HAP-1 (cell line): ENCODE measurements at regions not wholly inside any gene's neighbourhood (a gene's known extent, or its start where the extent isn't known, plus 50 kb on each side); places are given as distances from the start of the nearest gene placed in this dataset.
"Not testable (repeated sequence)": the region's sequence is repeated elsewhere in the genome, so short reads cannot be mapped to it uniquely, and the experiment has no call there.

ENCODE experiments used
- DNase-seq, 2 experiments: peaks; one replicate each; pipeline ENCODE4 v3.0.0-alpha.2; 2016 to 2020; ENCODE audit warnings: low spot score in 2 of 2
- H3K27me3 ChIP-seq: fragments of 250-450 bp; sonication (Bioruptor Pico); 2 replicates; pipeline ENCODE4 v1.5.1; 2020; ENCODE audit warnings: low read depth, mild to moderate bottlenecking, moderate library complexity
- H3K36me3 ChIP-seq: fragments of 250-450 bp; sonication (Bioruptor Pico); replicated peaks from 2 replicates; pipeline ENCODE4 v1.5.1; 2020; ENCODE audit warnings: mild to moderate bottlenecking
- H3K4me1 ChIP-seq: fragments of 250-450 bp; sonication (Bioruptor Pico); 2 replicates; pipeline ENCODE4 v1.5.1; 2020; ENCODE audit warnings: mild to moderate bottlenecking
- H3K4me3 ChIP-seq: fragments of 250-450 bp; sonication (Bioruptor Pico); 2 replicates; pipeline ENCODE4 v1.5.1; 2020; ENCODE audit warnings: mild to moderate bottlenecking, moderate library complexity
- H3K9me3 ChIP-seq: fragments of 250-450 bp; sonication (Bioruptor Pico); 2 replicates; pipeline ENCODE4 v1.5.1; 2020; ENCODE audit warnings: mild to moderate bottlenecking, moderate library complexity
- in situ Hi-C: fragments of 300-500 bp; cut with MboI; formaldehyde crosslinking; loops from 3 replicates; pipeline ENCODE4 v1.14.3; 2020; ENCODE audit warnings: low sequenced_read_pairs, inconsistent platforms, mixed read lengths

GRCh38 chr4:123666486-123666885 lies 269.9 kb downstream of the SPRY1 start:
- no peaks in the 10 kb centered on the region for H3K36me3 ChIP-seq
- H3K27me3 ChIP-seq: no peaks in the 10 kb centered on the region
- H3K4me3 ChIP-seq: no peak overlapping the region
- in situ Hi-C loops: loop anchor here (25.0 kb wide), 1 partner anchor 279 kb away; the partner anchor contains the start of gene SPRY1
- H3K4me1 ChIP-seq: no peaks in the 10 kb centered on the region
- H3K9me3 ChIP-seq: no peaks in the 10 kb centered on the region
- DNase-seq: no peak

- no peaks in the 10 kb centered on the region for H3K27me3 ChIP-seq
- no peak for DNase-seq
- H3K36me3 ChIP-seq: no peaks in the 10 kb centered on the region
- H3K9me3 ChIP-seq: no peaks in the 10 kb centered on the region
- in situ Hi-C loops: loop anchor here (25.0 kb wide), 1 partner anchor 280 kb away; the partner anchor contains the start of gene SPRY1
- H3K4me3 ChIP-seq: no peak overlapping the region
- no peaks in the 10 kb centered on the region for H3K4me1 ChIP-seq
Measured at GRCh38 chr4:123667496-123667895, 270.9 kb downstream of the SPRY1 start.

DNA sequence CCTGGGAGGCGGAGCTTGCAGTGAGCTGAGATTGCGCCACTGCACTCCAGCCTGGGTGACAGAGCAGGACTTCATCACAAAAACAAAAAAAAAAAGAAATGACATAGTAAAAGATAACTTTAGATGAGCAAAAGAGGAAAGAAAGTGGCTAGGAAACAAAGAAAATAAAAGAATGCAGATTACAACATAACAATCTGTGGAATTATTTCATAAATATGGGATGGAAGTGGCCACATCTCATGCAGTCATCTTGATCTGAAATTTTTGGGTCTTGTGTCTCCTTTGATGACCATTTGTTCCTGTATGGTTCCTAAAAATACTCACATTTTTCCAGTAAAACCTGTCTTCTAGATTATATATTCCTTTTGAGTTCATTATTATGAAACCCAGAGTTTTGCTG lies 271.4 kb downstream of the SPRY1 start:
- Histone ChIP-seq H3K4me1 (no peaks in the 10 kb centered on the region), H3K4me3 (no peak overlapping the region), H3K27me3 (no peaks in the 10 kb centered on the region), H3K36me3 (no peaks in the 10 kb centered on the region), H3K9me3 (no peaks in the 10 kb centered on the region)
- in situ Hi-C loops: loop anchor here (25.0 kb wide), 1 partner anchor 281 kb away; the partner anchor contains the start of gene SPRY1
- DNase-seq: no peak

- no peak overlapping the region for H3K4me3 ChIP-seq
- H3K27me3 ChIP-seq: no peaks in the 10 kb centered on the region
- no peaks in the 10 kb centered on the region for H3K36me3 ChIP-seq
- DNase-seq: no peak
- in situ Hi-C loops: loop anchor here (25.0 kb wide), 1 partner anchor 285 kb away; the partner anchor contains the start of gene SPRY1
- no peaks in the 10 kb centered on the region for H3K4me1 ChIP-seq
- no peaks in the 10 kb centered on the region for H3K9me3 ChIP-seq
Measured at GRCh38 chr4:123671636-123672404, 275.2 kb downstream of the SPRY1 start.

- Histone ChIP-seq H3K4me3 (no peak overlapping the region), H3K36me3 (no peaks in the 10 kb centered on the region), H3K9me3 (no peaks in the 10 kb centered on the region), H3K4me1 (no peaks in the 10 kb centered on the region), H3K27me3 (no peaks in the 10 kb centered on the region)
- in situ Hi-C loops: loop anchor here (25.0 kb wide), 1 partner anchor 286 kb away; the partner anchor contains the start of gene SPRY1
- DNase-seq: no peak
Measured at GRCh38 chr4:123672987-123673386, 276.4 kb downstream of the SPRY1 start.

DNA sequence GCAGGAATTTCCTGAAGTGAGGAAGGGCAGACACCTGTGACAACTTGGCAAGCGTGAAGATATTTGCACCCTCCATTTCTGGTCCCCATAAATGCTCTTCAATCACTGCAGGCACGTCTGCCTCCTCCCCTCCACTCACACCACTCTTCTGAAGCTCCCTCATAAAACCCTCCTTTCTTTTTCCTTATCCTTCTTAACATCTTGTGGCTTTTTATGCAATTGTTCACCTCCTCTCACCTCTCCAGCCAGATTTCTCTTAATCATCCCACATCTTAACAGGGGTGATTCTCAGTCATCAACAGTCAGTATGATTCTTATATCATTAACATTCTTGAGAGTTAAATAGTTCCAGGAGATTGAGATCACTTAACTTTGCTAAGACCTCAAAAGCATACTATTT lies 277.4 kb downstream of the SPRY1 start:
- in situ Hi-C loops: loop anchor here (25.0 kb wide), 1 partner anchor 287 kb away; the partner anchor contains the start of gene SPRY1
- Histone ChIP-seq H3K4me1 (no peaks in the 10 kb centered on the region), H3K27me3 (no peaks in the 10 kb centered on the region; the same call in 1 of the 2 replicates), H3K4me3 (no peak overlapping the region), H3K36me3 (no peaks in the 10 kb centered on the region), H3K9me3 (no peaks in the 10 kb centered on the region)
- DNase-seq: no peak

DNA sequence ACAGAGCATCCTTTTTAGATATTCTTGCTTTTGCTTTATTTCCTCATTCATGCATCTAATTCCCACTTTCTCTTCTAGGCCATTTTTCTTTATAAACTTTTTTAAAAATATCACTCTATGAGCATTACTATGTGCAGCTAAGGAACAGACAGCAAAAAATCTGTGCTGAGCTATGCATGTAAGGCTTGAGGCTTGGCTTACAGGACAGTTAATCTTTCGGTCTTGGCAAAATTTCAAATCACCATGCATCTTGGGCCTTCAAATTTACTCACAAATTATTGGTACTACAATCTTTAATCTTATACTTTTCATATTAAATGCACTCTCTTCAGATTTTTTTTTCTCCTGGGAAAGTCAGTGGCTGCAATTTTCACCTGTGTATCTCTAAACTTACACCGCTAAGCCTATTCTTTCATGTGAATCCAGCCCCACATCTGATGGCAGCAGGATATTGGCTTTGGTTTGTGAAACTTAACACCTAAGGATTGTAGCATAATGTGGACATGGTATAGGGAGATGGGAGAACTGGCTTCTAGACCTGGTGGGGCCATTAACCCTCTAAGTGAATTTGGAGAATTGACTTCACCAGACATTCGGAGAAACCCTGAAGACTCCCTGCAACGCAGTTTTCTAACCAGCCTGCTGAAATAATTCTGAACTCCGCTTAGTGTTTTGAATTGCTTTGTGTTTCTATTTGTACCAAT lies 278.3 kb downstream of the SPRY1 start:
- H3K4me3 ChIP-seq: no peak overlapping the region
- no peaks in the 10 kb centered on the region for H3K4me1 ChIP-seq
- no peaks in the 10 kb centered on the region for H3K36me3 ChIP-seq
- H3K27me3 ChIP-seq: no peaks in the 10 kb centered on the region; the same call in 1 of the 2 replicates
- DNase-seq: no peak
- H3K9me3 ChIP-seq: no peaks in the 10 kb centered on the region
- in situ Hi-C loops: loop anchor here (25.0 kb wide), 1 partner anchor 288 kb away; the partner anchor contains the start of gene SPRY1

DNA sequence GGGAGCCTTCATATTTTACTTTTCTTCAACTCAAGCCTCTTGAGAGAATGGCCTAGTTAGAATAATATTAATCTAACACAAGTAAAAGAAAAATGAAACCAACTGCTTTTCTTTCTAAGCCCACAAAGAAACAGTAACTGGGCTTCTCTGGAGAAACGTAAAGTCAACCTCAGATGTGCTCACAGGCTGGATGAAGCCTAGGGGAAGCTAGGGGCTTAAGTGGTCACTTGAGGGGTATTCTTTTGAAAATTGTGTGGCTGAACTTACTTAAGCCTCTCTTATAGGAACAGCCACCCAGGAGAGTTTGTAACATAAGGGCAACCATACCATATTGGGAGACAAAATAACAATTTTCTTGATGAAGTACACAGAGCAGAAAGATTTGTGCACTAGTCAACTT lies 279.0 kb downstream of the SPRY1 start:
- Histone ChIP-seq H3K4me1 (no peaks in the 10 kb centered on the region), H3K9me3 (no peaks in the 10 kb centered on the region), H3K36me3 (no peaks in the 10 kb centered on the region), H3K27me3 (no peaks in the 10 kb centered on the region; the same call in 1 of the 2 replicates), H3K4me3 (no peak overlapping the region)
- in situ Hi-C loops: no loop called here
- DNase-seq: no peak

DNA sequence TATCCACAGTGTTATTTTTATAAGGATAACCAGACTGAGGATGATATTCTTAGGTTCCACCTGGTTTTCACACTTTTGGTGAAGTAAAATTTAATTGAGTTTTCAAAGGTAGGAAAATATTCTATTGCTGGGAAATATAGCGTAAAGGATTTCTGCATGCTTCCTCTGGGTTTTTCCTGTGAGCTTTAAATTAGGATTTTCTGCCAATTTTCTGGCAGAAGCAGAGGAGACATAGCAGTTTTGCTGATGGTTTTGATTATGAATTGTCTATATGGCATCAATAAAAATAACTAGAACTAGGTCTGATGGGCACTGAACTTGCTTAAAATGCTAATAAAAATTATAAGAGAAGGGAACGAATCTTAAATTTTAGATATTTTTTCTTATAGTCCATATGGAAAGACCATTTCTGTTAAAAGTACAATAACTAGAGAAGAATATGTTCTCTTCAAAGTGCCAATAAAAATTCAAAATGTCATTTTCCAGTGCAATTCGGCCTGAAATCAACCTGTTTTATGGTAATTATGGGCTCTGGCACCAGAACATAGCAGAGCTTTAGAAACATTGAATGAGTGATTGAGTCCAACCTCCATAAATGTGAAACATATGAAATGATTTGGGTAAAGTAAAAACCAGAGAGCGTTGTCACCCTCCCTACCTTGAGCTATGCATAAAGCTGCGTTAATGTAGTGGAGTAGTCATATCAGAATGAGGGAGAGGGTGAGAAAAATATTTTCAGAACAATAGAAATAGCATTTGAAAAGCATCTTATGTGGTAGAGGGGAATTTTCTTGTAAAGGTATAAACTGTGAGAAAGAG lies 279.7 kb downstream of the SPRY1 start:
- Histone ChIP-seq H3K36me3 (no peaks in the 10 kb centered on the region), H3K4me1 (no peaks in the 10 kb centered on the region), H3K27me3 (no peaks in the 10 kb centered on the region; the same call in 1 of the 2 replicates), H3K9me3 (no peaks in the 10 kb centered on the region), H3K4me3 (no peak overlapping the region)
- DNase-seq: no peak
- in situ Hi-C loops: no loop called here

DNA sequence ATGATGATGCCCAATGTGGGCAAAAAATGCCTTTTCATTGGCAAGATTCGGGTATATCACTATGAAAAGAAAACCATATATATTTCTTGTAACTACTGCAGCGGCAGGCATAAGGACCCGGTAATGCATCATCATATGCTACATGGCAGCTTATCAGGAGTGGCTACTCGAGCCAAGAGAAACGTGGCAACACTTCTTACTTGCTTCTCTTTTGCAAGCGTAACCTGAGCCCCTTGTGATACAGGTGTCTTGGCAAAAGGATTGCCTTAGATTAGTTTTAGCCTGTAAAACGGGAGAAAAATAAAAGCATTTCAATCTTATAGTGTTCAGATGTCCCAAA lies 280.3 kb downstream of the SPRY1 start:
- no peak for DNase-seq
- no peaks in the 10 kb centered on the region for H3K9me3 ChIP-seq
- no peaks in the 10 kb centered on the region for H3K4me1 ChIP-seq
- in situ Hi-C loops: no loop called here
- H3K27me3 ChIP-seq: no peaks in the 10 kb centered on the region; the same call in 1 of the 2 replicates
- no peak overlapping the region for H3K4me3 ChIP-seq
- no peaks in the 10 kb centered on the region for H3K36me3 ChIP-seq

GRCh38 chr4:123682931-123683330 lies 286.3 kb downstream of the SPRY1 start:
- in situ Hi-C loops: no loop called here
- H3K4me3 ChIP-seq: no peak overlapping the region

DNA sequence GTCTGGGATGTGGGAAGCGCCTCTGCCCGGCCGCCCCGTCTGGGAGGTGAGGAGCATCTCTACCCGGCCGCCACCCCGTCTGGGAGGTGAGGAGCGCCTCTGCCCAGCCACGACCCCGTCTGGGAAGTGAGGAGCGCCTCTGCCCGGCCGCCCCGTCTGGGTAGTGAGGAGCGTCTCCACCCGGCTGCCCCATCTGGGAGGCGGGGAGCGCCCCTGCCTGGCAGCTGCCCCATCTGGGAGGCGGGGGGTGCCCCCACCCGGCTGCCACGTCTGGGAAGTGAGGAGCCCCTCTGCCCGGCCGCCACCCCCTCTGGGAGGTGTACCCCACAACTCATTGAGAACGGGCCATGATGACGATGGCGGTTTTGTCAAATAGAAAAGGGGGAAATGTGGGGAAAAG lies 288.3 kb downstream of the SPRY1 start:
- DNase-seq, in situ Hi-C loops, H3K9me3 ChIP-seq, H3K27me3 ChIP-seq, H3K4me3 ChIP-seq, H3K4me1 ChIP-seq, H3K36me3 ChIP-seq: not testable (repeated sequence)

More at GRCh38 chr4:123682931-123683330, 286.3 kb downstream of the SPRY1 start:
- H3K4me1 ChIP-seq: no peaks in the 10 kb centered on the region
- H3K27me3 ChIP-seq: no peaks in the 10 kb centered on the region; the same call in 1 of the 2 replicates
- DNase-seq: no peak
- no peaks in the 10 kb centered on the region for H3K36me3 ChIP-seq
- no peaks in the 10 kb centered on the region for H3K9me3 ChIP-seq

DNA sequence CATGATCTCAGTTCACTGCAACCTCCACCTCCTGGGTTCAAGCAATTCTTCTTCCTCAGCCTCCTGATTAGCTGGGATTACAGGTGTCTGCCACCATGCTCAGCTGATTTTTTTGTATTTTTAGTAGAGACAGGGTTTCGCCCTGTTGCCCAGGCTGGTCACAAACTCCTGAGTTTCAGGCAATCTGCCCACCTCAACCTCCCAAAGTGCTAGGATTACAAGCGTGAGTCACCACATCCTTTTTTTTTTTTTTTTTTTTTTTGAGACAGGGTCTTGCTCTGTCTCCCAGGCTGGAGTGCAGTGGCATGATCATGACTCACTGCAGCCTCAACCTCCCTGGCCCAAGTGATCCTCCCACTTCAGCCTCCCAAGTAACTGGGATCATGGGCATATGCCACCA lies 298.9 kb downstream of the SPRY1 start:
- H3K36me3 ChIP-seq, H3K27me3 ChIP-seq, DNase-seq, H3K9me3 ChIP-seq, H3K4me1 ChIP-seq, H3K4me3 ChIP-seq, in situ Hi-C loops: not testable (repeated sequence)
